EH (cell line): ENCODE measurements at regions not wholly inside any gene's neighbourhood (a gene's known extent, or its start where the extent isn't known, plus 50 kb on each side); places are given as distances from the start of the nearest gene placed in this dataset.
"Not testable (repeated sequence)": the region's sequence is repeated elsewhere in the genome, so short reads cannot be mapped to it uniquely, and the experiment has no call there.

Experiments
- DNase-seq: peaks from one replicate; pipeline ENCODE4 v3.0.0-alpha.2; 2015; ENCODE audit warnings: low read depth

- no peak for DNase-seq
These were observed 52.0 kb downstream of the ZC3H11B start for GRCh38 chr1:219560856-219561255.

DNA sequence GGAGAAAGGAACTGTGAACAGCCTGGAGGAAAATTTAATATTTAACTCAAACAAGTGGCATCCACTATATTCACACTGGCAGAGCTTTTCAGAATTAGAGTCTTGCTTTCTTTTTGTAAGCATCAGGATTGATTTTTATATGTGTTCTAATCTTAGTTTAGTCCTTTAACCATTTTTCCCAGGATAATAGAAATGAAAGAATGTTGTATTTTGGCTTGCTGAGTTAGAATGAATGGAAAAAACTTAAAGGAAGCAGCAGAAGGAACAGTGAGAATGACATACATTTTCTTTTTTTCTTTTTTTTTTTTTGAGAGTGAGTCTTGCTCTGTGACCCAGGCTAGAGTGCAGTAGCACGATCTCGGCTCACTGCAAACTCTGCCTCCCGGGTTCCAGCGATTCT is 53.0 kb downstream of the ZC3H11B start:
- DNase-seq = no peak

GRCh38 chr1:219555806-219556205 is 57.1 kb downstream of the ZC3H11B start:
- peak; percentile 15 for DNase-seq

DNA sequence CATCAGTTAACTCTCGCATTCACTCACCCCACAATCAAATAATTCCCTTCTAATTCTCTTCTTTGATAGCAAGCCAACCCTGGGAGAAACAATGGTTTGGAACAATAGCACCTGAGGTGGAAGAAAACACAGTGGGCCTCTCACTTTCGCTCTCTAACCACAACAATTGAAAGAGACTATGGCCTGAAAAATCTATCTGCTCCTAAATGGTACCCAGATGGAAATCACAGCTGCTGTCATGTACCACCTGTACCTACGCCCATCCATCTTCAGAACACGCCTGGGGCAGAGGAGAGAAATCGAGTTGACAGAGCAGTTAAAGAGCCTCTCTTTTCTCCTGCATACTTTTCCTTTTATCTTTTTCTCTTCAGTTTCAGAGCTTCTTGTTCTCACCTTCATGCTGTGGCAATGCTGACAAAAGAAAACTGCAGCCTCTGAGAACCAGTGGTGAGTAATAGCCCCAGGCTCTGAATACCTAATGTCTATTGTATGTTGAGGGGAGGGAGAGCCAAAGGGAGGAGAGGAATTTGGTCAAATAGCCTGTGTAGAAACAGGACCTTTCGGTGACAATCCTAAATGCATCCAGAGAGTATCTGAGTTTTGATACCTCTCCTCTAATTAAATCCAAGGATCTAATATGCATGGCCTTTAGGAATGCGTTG is 57.7 kb downstream of the ZC3H11B start:
- peak; percentile 49 for DNase-seq

GRCh38 chr1:219553934-219554502 is 58.9 kb downstream of the ZC3H11B start:
- DNase-seq = no peak

DNA sequence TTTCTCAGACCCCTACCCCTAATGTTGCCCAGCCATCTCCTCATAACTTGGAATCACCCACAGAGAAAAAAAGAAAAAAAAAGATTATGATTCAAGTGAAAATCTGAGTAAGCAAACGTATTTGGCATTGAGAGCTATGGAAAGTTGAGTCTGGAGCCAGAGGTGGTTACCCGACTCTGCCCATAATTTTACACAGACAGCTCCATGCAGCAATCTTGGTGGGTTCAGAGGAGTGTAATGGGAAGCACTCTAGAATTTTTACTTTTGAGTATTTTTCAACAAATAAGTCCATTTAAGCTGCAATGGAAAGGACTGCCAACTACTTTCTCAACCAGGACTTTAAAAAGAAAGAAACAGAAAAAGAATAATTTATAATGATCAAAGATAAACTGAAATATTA is 62.7 kb downstream of the ZC3H11B start:
- DNase-seq = no peak

GRCh38 chr1:219549215-219549614 is 63.7 kb downstream of the ZC3H11B start:
- no peak for DNase-seq

- DNase-seq = no peak
These were observed 64.5 kb downstream of the ZC3H11B start for GRCh38 chr1:219548386-219548785.

- not testable (repeated sequence) for DNase-seq
These were observed 67.1 kb downstream of the ZC3H11B start for GRCh38 chr1:219545756-219546155.

DNA sequence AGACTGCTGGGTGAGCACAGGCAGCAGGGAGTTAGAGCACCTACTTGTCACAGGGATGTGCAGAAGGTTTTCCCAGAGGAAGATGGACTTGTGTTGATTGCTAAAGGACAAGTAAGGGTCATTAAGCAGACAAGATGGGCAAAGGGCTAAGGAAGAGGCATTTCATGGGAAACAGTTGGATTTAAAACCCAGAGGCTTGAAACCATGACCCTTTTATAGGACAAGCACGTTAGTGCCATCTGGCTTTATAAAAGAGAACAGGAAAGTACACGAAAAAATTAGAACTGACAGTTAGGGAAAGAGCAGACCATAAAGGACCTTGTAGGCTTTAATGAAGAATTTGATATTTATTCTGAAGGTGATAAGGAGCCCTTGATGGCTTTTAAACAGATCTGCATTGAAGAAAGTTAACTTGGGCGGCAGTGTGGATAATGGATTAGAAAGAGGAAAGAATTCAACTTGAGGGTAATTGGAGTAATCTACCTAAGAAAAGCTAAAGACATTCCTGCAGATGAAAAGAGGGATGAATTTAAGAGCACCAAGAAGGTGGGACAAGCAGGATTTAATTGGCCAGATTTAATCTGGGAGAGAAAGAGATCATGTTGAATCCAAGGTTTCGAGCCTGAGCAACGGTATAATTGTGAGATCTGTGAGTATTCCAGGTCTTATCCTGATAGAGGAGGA is 68.6 kb downstream of the ZC3H11B start:
- DNase-seq = peak; percentile 9

DNA sequence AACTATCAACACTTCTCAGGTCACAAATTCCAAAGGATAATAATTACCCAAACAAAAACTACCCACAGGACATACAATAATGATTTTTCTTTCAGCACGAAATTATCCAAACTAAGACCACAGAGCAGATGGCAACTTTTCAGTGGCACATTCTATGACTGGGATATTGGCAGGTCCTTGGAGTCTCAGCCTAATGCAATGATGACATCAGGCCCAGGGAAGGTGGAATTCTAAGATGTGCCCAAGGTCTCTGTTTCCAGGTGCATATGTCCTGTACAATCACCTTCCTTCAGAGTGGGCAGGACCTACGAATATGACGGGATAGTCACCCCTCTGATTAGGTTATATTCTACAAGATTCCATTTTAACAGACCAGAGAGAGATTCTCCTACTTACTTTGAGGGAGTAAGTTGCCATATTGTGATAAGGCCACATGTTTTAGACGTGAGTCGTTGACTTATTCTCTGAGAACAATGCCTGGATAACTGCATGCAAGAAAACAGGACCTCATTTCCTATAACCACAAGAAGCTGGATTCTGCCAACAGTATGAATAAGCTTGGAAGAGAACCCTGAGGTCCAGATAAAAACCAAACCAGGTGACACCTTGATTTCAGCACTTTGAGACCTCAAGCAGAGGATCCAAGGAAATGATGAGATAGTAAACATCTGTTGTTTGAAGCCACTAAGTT is 69.9 kb downstream of the ZC3H11B start:
- DNase-seq = peak; percentile 41

- DNase-seq = no peak
These were observed 71.0 kb downstream of the ZC3H11B start for GRCh38 chr1:219541946-219542345.

GRCh38 chr1:219539645-219540254 is 73.2 kb downstream of the ZC3H11B start:
- DNase-seq = no peak

DNA sequence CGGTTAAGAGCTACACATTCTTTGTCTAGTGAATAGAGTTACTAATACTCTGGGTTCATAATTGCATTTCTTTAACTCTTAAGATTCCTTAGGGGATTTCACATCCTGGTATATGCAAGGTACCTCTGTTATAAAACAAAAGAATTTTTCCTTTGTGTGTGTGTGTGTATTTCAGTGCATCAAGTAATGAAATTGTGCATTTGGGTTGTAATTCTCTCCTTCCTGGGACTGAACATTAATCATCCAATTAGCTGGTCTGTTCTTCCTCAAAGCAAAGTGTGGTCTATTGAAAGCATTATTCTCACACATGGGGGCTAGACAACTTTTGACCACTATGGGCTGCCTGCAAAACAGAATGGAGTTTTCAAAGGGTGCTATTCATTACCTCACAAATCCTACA is 74.0 kb downstream of the ZC3H11B start:
- DNase-seq = no peak

GRCh38 chr1:219537223-219537631 is 75.7 kb downstream of the ZC3H11B start:
- DNase-seq = no peak

DNA sequence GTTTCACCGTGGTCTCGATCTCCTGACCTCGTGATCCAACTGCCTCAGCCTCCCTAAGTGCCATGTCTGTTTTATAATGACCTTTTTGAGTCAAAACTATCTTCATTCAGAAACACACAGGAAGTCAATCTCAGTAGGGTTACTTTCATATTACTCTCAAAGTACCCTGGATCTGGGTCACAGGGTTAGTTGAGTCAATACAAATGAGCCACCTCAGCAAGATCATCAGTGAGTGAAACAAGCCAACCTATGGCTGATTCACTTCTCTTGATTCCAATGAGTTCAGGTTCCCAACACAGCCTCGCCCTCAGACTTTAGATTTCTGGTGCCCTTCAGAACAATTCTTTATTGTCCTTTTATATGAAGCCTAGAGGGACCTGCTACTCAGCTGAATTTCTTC is 76.9 kb downstream of the ZC3H11B start:
- DNase-seq = no peak

GRCh38 chr1:219534991-219535390 is 77.9 kb downstream of the ZC3H11B start:
- DNase-seq = no peak

- no peak for DNase-seq
These were observed 79.6 kb downstream of the ZC3H11B start for GRCh38 chr1:219533280-219533679.

- DNase-seq = no peak
These were observed 83.8 kb downstream of the ZC3H11B start for GRCh38 chr1:219529116-219529515.

DNA sequence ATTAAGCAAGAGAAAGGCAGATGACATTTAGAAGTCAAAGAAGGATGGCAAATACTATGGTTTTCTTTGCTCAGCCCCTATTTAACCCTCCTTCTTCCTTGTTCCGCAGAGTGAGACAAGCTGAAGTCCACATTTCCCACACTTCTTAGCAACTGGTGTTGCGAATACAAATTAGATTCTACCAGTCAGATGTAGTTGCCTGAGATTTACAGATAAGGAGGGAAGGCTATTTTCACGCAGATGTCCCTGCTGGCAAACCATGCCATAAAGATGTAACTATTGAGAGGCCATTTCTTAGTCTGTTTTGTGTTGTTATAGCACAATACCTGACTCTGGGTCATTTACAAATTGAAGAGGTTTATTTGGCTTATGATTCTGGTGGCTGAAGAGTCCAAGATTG is 84.3 kb downstream of the ZC3H11B start:
- DNase-seq = no peak

DNA sequence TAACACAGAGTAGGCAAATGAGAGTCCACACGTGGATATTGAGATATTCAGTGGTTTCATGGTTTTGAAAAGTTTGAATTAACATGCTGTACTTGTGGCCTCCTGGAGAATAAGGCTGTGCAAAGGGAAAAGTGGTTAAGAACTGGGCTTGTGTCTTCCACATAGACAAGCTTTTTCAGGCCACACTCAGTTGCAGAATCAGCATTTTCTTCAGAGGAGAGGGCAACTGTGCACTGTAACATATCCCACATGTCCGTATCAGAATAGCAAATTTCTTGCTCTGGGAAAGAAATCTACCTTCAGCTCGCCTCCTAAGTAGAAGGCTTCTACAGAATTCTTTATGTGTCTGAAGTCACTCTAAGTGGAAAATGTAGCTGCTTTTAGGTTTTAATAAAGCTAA is 84.9 kb downstream of the ZC3H11B start:
- no peak for DNase-seq

DNA sequence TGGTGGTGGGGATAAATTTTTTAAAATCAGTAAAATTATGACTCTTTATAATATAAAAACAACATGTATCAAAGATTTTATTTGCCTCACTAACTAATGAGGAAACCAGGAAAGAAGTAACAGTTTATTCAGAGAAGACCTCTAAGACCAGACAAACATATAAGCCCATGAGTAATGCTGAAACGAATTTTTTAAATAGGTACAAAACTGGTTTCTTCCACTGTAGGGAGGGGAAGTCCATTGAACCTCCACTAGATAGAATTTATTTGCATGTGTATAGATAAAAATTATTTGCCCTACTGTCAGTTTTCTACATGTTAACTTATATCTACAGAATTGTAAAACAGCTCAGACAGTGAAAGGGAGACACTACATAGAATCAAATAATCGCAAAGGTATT is 86.8 kb downstream of the ZC3H11B start:
- no peak for DNase-seq

DNA sequence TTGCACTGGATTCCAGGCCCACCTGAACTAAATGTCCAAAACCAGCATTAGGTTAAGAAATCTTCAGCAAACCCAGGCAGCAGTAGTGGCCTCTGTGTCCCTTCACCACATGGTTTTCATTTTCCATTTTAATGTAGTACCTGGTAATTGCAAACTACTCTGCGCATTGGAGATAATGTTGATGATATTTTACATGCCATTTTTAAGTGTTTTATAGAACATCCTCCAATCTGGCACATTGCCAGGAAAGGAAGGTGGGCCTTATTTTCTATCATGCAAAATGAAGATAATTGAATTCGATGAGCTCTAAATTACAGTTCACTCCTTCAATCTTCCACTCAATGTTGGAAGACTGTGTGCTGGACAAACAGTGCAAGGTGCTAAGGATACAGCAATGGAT is 89.5 kb downstream of the ZC3H11B start:
- DNase-seq = no peak
